GM19395 (cell line): ENCODE measurements at regions not wholly inside any gene's neighbourhood (a gene's known extent, or its start where the extent isn't known, plus 50 kb on each side); places are given as distances from the start of the nearest gene placed in this dataset.

Source experiments
- ATAC-seq: cut with Tn5 transposase; IDR thresholded peaks from one replicate; pipeline ENCODE4 v1.9.1; 2021; ENCODE audit warnings: mild to moderate bottlenecking, moderate library complexity; ENCODE audit not compliant: unreplicated experiment

DNA sequence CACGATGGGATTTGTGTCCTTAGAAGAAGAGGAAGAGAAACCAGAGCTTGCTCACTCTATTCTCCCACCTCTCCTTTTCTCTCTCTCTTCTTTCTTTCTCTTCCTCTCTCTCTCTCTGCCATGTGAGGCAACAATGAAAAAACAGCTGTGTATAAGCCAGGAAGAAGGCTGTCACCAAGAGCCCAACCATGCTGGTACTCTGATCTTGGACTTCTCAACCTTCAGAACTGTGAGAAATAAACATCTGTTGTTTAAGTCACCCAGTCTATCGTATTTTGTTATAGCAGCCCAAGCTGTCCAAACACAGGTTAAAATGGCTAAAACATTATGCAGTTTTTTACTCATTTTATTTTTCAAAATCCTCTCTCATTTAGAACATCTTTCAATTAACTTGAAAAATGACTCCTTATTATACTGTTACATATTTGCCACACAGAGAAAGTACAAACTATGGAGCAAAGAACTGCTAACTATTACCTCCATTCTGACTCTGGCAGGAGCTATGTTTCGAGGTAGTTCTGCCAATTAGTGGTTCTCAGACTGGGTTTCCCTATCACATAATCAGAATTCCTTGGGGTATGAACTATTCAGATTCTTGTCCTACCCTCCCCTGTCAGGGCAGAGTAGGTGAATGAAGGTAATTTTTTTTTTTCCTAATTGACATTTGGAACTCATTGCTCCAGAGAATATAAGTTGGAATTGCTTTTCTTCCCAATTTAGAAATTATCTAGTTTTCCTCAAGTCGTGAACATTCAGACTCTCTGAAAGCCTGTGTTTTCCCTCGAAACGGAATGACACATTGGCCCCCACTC lies 434.6 kb downstream of the ENC1 start:
- ATAC-seq, result no peak

DNA sequence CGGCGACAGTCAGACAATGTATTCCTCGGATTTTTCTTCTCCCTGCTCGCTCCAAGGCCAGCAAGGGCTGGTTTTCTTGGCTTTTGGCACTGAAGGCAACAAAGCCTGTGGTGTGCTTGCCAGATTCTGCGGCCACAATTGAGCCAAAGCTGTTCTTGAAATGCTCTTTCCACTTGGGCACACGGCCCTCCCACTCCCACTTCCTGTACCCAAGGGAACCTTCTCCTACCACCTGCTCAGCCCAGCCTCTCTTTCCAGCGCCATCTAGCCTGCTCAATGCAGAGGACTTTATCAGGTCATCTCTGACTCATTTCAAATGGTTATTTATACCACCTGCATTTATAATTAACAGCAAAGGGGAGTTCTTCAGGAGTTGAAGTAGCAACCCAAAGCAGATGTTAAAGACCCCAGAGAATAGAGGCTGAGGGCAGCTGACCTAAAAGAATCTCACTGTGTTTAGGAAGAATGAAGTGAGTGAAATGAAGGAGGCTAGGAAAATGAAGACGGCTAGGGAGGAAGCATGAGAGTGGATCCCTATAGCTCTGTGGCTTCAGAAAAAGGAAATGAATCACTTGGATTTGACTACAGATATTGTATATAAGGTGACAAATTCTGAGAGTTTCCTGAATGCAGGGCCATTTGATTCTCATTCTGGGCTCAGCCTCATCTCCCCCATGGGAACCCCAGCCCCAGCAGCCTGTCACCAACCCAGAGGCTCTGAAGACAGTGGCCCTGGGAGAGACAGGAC lies 439.0 kb downstream of the ENC1 start:
- peak; percentile 74 for ATAC-seq

DNA sequence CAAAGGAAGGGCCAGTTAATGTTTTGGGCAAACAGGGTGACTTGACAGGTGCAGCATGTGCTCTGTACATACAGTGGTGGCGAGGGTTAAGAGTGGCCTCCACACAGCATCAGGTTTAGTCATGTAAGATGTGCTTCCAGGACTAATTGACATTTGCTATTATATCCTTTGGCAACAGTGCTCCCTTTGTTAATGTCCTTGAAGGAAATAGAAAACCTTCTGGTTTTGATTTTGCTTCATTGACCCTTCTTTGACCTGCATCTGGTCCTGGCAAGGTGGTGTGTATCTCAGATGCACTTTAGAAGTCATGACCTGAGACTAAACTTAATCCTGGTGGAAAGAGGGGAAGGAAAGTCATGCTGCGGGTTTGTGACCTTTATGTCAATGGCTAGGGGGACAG lies 440.0 kb downstream of the ENC1 start:
- ATAC-seq, result no peak

DNA sequence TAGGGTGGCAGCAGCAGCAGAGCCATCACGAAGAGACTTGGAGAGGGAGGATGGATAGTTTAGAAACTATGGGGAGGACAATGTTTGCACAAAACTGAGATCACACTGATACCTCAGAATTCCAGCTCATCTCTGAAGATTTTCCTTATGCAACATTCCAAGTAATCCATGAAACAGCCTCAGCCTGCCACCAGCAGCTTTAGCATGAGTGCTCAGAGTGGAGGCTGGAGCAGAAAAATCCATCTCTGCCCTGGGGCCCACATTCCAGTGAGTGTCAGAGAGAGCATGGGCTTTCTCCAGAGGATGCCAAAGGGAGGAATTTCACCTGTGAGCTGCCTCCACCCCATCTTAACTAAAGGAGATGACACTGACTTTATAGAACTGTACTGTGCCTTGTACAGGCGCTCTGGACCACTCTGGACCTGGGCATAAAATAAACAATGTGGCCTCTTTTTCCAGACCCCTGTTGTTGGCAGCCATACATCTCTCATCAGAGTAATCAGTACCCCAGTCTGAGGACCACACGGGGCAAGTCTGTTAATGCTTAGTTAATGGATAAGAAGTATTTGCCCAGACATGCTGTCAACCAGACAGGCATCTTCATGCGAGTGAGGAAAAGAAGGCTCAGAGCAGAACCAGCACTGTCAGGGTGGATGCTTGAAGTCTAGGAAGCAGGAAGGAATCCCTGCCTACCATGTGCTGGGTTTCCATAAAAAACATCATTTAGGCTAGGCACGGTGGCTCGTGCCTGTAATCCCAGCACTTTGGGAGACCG lies 440.9 kb downstream of the ENC1 start:
- no peak for ATAC-seq

DNA sequence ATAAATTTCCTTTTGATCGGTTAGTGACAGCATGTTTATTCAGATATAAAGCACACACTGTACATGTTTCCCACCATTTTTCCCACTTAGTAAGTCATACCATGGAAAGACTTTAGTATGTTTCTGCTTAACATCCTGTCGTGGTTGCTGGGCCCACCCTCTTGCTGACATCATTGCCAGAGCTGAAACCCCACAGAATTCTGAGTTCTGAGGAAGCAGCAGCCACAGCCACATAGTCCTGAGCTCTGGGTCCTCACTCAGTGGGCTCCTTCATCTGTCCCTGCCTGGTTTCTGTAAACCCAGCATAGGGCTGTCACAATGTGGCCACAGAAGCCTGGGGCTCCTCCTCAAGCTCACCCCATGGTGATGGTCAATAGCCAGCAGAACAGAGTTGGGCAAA lies 441.5 kb downstream of the ENC1 start:
- no peak for ATAC-seq

DNA sequence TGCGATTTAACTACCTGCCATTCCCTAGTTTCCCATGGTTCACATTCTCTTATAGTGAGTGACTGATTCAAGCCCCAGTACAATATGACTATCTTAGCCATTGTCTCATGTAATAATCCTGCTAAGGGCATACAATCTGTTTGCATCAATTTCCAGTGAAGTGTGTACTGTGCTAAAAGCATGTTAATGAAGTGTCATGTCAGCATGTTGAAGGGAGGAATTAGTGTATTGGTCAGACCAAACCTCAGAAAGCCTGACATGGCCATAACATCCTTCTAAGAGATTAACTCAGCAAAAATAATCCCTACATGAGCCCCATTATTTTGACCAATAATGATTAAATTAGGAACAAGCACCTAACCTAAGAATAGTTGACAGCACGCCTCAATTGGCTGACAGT lies 442.4 kb downstream of the ENC1 start:
- ATAC-seq, result no peak

DNA sequence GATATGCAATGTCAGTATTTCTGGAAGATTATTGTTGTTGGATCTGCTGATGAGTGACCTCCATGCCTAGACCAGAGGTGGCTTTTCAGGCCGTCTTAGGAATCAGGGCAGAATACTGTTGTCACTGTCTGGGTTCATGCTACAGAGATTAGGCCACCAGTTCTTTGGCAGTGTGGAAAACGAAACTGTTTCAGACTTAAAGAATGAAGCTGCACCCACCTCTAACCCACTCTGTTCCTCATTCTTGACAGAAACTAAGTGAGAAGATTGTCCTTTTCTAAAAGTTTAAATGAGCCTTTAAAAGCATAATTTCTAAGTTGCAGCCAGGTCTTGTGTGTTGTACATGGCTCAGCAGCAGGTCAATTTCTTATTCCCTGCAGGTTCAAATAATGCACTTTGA lies 444.3 kb downstream of the ENC1 start:
- peak; percentile 77 for ATAC-seq

DNA sequence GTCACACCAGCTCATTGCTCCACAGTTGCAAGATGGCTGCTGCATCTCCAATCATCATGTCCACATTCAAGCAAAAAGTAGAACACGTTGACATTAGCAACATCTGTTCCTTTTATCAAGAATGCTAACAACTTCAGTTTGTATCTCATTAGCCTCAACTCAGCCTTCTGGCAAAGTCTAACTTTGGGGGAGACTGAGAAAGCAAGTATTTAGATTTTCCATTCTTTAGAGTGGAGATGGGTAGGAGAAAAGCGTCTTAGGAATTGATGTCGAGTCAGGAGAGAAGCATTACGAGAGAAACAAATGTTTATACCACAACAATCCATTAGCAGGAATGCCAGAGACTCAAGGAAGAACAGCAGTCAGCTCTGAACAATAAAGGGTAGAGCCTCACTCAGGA lies 446.3 kb downstream of the ENC1 start:
- ATAC-seq, result no peak

DNA sequence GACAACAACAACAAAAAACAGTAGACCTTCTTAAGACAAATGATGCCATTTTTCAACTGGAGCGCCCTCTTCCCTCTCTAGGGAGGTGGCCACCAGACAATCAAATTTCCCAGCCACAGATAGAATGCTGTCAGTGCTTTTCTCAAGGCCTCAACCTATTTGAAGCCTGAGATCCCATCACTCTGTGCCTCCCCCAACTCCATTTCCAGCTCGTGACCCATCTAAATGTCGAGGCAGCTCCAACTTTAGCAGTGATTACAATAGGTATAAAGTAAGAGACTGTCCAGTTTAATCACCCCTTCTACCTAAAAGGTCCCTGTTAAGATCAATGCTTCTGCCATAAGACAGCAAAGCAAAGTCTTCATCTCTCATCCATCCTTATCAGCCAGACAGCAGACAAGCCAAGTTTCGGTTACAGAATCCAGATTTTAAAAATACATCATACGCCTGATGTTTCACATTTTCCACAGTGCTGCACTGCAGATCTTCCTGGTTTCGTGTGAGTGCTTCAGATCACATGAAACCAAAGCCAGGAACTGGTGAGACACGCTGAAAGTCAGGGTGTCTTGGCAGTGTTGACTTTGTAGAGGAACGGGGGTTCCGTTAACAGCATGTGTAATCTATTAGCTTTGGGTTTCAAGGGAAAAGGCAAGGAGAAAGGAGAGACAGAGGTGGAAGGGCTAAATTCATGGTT lies 447.8 kb downstream of the ENC1 start:
- ATAC-seq, result no peak

DNA sequence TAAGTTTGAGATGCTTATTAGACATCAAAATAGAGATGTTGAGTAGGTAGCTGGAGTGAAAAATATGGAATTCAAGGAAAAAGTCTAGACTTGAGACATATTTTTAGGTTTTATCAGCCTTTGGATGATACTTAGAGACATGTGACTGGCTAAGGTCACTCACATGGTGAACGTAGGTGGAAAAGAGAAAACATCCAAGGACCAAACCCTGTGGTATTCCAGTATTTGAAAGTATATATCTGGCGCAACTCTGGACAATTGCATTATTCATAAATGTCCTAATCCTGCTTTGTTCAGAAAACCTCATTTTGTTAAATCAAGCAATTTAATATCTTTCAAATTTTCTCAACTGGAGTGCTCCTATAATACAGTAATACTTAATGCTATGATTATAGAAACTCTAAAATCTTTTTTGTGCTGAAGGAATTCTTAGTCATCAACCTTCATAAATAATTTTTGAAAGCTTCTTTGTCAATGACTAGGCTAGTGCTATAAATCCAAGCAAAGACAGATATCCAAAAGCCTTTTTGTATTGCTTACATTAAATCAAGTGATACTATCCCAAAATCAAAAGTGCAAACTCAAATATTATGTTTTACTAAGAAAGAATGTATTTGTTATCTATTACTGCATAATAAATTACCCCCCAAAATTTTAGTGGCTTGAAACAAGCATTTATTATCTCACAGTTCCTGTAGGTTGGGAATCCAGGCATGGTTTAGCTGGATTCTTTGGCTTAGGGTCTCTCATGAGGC lies 452.0 kb downstream of the ENC1 start:
- no peak for ATAC-seq

DNA sequence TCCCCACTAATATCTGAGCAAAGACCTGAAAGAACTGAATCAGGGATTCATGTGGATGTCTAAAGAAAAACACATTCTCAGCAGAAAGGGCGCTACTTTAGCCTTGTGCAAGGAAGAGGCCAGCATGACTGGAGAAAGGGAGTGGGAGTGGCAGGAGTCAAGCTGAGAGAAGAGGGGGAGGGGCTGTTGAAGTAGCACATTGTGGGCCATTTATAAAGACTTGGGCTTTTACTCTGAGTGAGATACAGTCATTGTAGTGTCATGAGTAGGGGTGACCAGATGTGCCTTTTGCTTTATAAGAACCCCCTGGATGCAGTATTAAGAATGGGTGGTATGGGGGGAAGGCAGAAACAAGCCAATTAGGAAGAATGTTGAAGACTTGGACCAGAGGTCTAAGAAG lies 452.8 kb downstream of the ENC1 start:
- no peak for ATAC-seq

DNA sequence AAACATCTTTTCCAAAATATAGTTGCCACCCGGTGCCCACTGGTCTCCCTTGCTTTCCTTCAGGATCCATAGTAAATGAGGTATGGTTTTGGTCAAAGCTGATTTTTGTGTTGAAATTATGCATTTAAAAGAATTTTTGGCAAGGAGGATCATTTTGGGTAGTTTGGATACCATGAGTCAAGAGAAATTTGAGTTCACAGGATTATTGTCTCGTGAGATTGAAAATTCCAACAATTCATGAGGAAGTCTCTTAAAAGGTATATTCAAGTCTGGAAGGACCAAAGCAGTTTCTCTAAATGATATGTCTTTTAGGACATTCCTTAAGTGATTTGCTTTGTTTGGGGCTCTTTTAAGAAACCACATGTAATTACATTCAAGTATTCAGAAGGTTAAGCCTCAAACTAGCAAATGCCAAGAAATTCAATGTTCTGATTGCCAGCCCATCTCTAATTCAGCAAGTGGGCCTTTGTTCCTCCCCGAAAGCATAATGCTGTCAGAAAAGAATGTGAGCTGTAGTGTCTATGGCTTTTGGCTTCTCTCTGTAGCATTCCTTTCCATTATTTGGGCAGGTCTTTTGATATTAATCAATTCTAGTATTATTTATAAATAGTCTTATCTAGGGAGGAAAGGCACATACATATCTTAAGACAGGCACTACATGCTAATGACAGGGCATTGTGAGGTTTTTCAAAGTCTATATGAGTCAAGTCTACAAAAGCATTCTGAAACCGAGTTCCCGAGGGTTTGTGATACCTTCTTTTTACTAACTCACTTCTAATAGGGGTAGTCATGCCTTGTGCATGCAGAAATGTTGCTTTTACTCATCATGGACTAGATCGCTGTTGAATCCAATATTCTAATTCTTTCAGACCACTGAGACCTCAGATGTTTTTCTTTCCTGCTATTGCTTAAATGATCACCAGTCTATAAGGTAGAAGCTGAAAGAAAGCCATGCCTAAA lies 453.9 kb downstream of the ENC1 start:
- ATAC-seq, result no peak

DNA sequence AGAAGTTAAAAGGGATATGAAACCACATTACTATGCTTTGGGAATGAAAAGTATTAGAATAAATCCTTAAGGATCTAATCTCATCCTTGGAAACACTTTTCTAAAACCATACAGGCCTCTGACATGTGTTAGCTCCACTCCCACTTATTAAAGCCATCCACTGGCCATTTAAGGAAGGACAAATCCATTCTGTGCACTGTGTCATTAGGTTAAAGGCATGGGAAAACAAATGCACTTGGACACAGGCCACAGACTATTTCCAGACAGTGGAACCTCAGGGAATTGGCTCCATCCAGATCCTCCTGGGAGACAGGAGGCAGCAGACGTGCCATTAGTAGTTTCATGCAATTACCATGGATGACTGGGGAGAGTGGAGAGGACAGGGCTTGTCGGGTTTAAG lies 454.9 kb downstream of the ENC1 start:
- no peak for ATAC-seq

DNA sequence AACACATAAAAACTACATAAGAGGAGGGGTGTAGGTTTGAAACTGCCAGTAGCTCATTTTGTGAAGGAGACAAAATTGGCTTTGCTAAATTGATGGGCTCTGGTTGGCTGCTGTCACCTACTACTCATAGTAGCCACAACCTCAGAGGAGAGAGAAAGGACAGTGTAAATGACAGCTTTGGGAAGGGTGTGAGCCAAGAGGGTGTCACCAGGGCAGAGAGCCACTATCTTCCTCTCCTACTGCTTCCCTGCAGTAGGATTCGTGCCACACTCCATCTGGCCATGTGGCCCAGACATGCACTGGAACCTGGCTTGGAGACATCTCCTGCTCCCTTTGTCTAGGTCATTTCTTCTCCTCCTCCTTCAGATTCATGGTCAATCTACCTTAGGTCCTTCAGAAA lies 455.9 kb downstream of the ENC1 start:
- ATAC-seq, result no peak

DNA sequence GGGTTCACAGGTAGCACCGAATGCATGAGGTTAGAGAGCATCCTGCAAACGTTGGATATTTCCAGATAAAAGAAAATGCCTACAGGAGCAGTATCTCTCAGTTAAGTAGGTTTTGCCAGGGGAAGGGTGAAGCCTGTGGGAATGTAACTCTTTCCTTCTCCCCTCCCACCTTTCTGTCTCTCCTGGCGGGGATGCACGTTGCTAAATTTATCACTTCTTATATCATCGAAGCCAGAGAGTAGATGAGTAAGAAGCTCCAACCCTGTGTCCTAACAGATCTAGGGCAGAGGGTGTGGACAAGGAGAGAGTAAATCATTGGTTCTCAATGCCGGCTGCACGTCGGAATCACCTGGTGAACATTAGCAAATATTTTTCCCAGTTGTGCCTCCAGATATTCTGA lies 457.5 kb downstream of the ENC1 start:
- ATAC-seq, result no peak

DNA sequence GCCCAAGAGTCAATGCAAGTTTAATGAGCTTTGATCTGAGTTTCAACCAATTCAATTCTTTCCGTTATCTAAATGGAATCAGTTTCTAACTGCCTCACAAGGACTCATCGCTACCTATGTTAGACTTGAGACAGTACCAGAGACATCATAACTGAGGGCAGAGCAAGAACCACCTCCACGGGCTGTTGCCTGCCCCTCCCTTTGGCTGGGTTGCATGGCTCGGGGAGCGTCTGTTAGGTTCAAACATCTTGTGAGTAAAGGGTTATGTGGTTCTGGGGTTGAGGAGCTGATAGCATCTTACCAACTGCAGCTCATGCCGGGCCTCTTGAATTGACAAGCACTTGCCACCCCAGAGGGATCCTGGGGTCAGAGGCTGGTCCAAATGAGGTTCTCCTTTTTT lies 457.9 kb downstream of the ENC1 start:
- ATAC-seq, result no peak

DNA sequence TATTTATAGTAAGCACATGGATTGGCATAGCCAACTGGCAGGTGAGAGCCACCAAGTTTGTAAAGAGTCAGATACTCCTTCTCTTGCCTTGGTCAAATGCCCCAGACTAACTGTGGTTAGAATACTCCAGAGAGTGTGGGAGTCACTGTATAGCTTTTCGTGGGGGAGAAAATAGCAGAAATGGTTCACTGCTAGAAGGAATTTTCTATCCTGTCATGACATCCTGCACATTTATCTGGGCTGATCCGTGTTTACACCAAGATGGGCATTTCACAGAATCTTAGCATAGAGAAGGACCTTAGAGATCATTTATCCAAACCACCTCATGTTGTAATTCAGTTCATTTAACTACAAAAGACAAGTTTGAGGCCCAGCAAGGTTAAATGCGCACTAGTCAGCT lies 460.8 kb downstream of the ENC1 start:
- no peak for ATAC-seq

DNA sequence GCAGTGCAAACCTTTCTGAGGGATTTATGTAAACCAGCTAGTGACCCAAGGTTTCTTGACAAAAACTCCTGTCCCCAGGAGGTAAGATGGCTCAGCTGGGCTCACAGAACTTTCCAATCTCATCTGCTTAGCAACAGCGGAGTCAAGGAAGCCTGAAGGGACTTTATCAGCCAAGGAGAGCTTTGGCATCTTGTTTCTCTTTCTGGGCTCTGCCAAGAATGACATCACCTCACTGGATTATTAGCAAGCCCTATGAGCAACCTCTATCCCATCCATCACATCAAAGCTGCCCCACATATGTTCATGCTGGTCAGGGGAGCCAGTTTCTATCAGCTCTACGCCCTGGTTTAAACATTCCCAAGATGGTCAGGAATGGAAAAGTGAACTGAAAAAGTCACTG lies 461.3 kb downstream of the ENC1 start:
- no peak for ATAC-seq

DNA sequence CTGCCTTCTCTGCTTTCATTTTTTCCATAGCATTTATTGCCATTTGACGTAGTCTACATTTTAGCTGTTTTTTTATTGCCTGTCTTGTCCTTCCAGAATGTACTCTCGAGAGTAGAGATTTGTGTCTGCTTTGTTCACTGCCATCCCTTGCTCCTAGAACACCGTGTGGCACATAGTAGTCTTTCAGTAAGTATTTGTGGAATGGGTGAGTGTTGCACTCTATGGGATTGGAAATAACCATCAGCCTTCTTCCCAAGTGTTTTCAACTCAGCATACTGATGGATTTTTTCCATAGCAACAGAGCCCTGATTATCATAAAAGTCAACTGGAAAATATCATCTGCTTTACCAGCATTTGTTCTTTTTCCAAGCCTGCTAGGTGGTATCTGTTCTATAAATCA lies 462.6 kb downstream of the ENC1 start:
- ATAC-seq, result no peak
